GM19023 (cell line): ENCODE measurements at regions not wholly inside any gene's neighbourhood (a gene's known extent, or its start where the extent isn't known, plus 50 kb on each side); places are given as distances from the start of the nearest gene placed in this dataset.

Experiments
- ATAC-seq: cut with Tn5 transposase; IDR thresholded peaks from one replicate; pipeline ENCODE4 v1.9.1; 2021; ENCODE audit warnings: mild to moderate bottlenecking, moderate library complexity; ENCODE audit not compliant: unreplicated experiment

GRCh38 chr2:212873256-212873655 is 278.2 kb downstream of the IKZF2 start:
- no peak for ATAC-seq

GRCh38 chr2:212871597-212871996 is 279.8 kb downstream of the IKZF2 start:
- no peak for ATAC-seq

- no peak for ATAC-seq
Measured at GRCh38 chr2:212864186-212864585, 287.2 kb downstream of the IKZF2 start.

- no peak for ATAC-seq
Measured at GRCh38 chr2:212863185-212863588, 288.2 kb downstream of the IKZF2 start.

GRCh38 chr2:212858496-212858895 is 292.9 kb downstream of the IKZF2 start:
- no peak for ATAC-seq

- no peak for ATAC-seq
Measured at GRCh38 chr2:212854771-212855170, 296.6 kb downstream of the IKZF2 start.

- ATAC-seq, result no peak
Measured at GRCh38 chr2:212854116-212854515, 297.3 kb downstream of the IKZF2 start.

- no peak for ATAC-seq
Measured at GRCh38 chr2:212845941-212846340, 305.5 kb downstream of the IKZF2 start.

GRCh38 chr2:212843409-212844199 is 305.0 kb upstream of the ERBB4 start:
- ATAC-seq, result no peak

GRCh38 chr2:212842544-212843185 is 304.1 kb upstream of the ERBB4 start:
- no peak for ATAC-seq

GRCh38 chr2:212841460-212841859 is 302.9 kb upstream of the ERBB4 start:
- no peak for ATAC-seq

- ATAC-seq, result no peak
Measured at GRCh38 chr2:212832211-212833195, 293.9 kb upstream of the ERBB4 start.

- no peak for ATAC-seq
Measured at GRCh38 chr2:212831671-212832199, 293.1 kb upstream of the ERBB4 start.

GRCh38 chr2:212816267-212816666 is 277.7 kb upstream of the ERBB4 start:
- ATAC-seq, result no peak

- peak; percentile 50 for ATAC-seq
Measured at GRCh38 chr2:212815453-212815852, 276.9 kb upstream of the ERBB4 start.

GRCh38 chr2:212814941-212815340 is 276.3 kb upstream of the ERBB4 start:
- peak; percentile 21 for ATAC-seq

GRCh38 chr2:212811921-212812320 is 273.3 kb upstream of the ERBB4 start:
- ATAC-seq, result no peak

- ATAC-seq, result no peak
Measured at GRCh38 chr2:212811036-212811805, 272.6 kb upstream of the ERBB4 start.

GRCh38 chr2:212797484-212798205 is 259.0 kb upstream of the ERBB4 start:
- ATAC-seq, result no peak

GRCh38 chr2:212794471-212794870 is 255.9 kb upstream of the ERBB4 start:
- no peak for ATAC-seq
